ENCODE measurements at regions not wholly inside any gene's neighbourhood (a gene's known extent, or its start where the extent isn't known, plus 50 kb on each side); places are given as distances from the start of the nearest gene placed in this dataset.
"Not testable (repeated sequence)": the region's sequence is repeated elsewhere in the genome, so short reads cannot be mapped to it uniquely, and the experiment has no call there.

- TF ChIP-seq, protein P1, sequence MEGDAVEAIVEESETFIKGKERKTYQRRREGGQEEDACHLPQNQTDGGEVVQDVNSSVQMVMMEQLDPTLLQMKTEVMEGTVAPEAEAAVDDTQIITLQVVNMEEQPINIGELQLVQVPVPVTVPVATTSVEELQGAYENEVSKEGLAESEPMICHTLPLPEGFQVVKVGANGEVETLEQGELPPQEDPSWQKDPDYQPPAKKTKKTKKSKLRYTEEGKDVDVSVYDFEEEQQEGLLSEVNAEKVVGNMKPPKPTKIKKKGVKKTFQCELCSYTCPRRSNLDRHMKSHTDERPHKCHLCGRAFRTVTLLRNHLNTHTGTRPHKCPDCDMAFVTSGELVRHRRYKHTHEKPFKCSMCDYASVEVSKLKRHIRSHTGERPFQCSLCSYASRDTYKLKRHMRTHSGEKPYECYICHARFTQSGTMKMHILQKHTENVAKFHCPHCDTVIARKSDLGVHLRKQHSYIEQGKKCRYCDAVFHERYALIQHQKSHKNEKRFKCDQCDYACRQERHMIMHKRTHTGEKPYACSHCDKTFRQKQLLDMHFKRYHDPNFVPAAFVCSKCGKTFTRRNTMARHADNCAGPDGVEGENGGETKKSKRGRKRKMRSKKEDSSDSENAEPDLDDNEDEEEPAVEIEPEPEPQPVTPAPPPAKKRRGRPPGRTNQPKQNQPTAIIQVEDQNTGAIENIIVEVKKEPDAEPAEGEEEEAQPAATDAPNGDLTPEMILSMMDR (tag by site-specific recombination; IDR thresholded peaks at IDR 0.05), result not testable (repeated sequence)
- TF ChIP-seq ZNF274 (IDR thresholded peaks at IDR 0.05; ENCODE audit: low read length); ZNF274 (tag by site-specific recombination; IDR thresholded peaks at IDR 0.05; ENCODE audit: borderline replicate concordance); ZNF391 (tag by site-specific recombination; IDR thresholded peaks at IDR 0.05; ENCODE audit: borderline replicate concordance, low read depth); ZBTB10 (tag by site-specific recombination; IDR thresholded peaks at IDR 0.05); PRDM1 (tag by site-specific recombination; IDR thresholded peaks at IDR 0.05); ZSCAN4 (tag by site-specific recombination; IDR thresholded peaks at IDR 0.05); EGR2 (tag by site-specific recombination; IDR thresholded peaks at IDR 0.05; ENCODE audit: low read depth): not testable (repeated sequence)
- TF ChIP-seq, protein P2, sequence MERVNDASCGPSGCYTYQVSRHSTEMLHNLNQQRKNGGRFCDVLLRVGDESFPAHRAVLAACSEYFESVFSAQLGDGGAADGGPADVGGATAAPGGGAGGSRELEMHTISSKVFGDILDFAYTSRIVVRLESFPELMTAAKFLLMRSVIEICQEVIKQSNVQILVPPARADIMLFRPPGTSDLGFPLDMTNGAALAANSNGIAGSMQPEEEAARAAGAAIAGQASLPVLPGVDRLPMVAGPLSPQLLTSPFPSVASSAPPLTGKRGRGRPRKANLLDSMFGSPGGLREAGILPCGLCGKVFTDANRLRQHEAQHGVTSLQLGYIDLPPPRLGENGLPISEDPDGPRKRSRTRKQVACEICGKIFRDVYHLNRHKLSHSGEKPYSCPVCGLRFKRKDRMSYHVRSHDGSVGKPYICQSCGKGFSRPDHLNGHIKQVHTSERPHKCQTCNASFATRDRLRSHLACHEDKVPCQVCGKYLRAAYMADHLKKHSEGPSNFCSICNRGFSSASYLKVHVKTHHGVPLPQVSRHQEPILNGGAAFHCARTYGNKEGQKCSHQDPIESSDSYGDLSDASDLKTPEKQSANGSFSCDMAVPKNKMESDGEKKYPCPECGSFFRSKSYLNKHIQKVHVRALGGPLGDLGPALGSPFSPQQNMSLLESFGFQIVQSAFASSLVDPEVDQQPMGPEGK (tag by site-specific recombination; IDR thresholded peaks at IDR 0.05), result not testable (repeated sequence)
Measured at GRCh38 chr22:22701557-22701956, 57.1 kb downstream of the GGTLC2 start.

Data from HEK293 (cell line).